ENCODE measurements at regions not wholly inside any gene's neighbourhood (a gene's known extent, or its start where the extent isn't known, plus 50 kb on each side); places are given as distances from the start of the nearest gene placed in this dataset.
A peak's percentile ranks its signal among the peaks of the same experiment; 100 is the strongest.

DNA sequence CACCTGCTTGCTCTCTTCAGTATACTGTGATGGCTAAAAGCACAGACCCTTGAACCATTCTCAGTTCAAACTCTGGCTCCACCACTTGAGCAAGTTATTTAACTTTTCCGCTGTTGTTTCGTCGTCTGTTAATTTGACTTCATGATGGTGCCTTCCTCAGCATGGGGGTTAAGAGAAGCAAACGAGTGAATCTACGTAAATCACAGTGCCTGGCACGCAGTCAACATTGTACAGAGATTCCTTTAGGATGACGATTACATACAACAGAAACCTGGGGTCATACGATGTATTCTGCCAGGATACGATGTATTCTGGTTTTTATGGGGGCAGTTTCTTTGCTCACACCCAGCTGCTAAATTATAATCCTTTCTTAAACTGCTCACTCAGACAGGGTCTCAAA is 515.6 kb downstream of the CCDC171 start:
- Mint-ChIP-seq H3K4me3 (no peak overlapping the region), H3K36me3 (no peaks in the 10 kb centered on the region), H3K4me1 (no peaks in the 10 kb centered on the region), H3K27ac (no peak overlapping the region), H3K9me3 (peaks cover 3 to 14% (median 5%) of the 10 kb centered on the region in 3 donors), H3K27me3 (no peaks in the 10 kb centered on the region)

GRCh38 chr9:16069249-16069648 is 516.4 kb downstream of the CCDC171 start:
- Mint-ChIP-seq H3K27me3 (no peaks in the 10 kb centered on the region), H3K36me3 (no peaks in the 10 kb centered on the region), H3K4me1 (no peaks in the 10 kb centered on the region), H3K27ac (no peak overlapping the region), H3K9me3 (peaks cover 3 to 14% (median 5%) of the 10 kb centered on the region in 3 donors), H3K4me3 (no peak overlapping the region)

GRCh38 chr9:16069671-16070454 is 517.0 kb downstream of the CCDC171 start:
- no peaks in the 10 kb centered on the region for H3K36me3 Mint-ChIP-seq
- no peaks in the 10 kb centered on the region for H3K4me1 Mint-ChIP-seq
- H3K27ac Mint-ChIP-seq, result peak overlapping the region in 1 of 3 donors; percentile 54
- H3K9me3 Mint-ChIP-seq, result peaks cover 3 to 14% (median 5%) of the 10 kb centered on the region in 3 donors
- H3K27me3 Mint-ChIP-seq, result no peaks in the 10 kb centered on the region
- H3K4me3 Mint-ChIP-seq, result no peak overlapping the region

- Mint-ChIP-seq H3K27ac (no peak overlapping the region), H3K4me1 (no peaks in the 10 kb centered on the region), H3K27me3 (no peaks in the 10 kb centered on the region), H3K9me3 (peaks cover 3 to 14% (median 5%) of the 10 kb centered on the region in 3 donors), H3K4me3 (no peak overlapping the region), H3K36me3 (no peaks in the 10 kb centered on the region)
Measured at GRCh38 chr9:16070455-16071145, 517.8 kb downstream of the CCDC171 start.

DNA sequence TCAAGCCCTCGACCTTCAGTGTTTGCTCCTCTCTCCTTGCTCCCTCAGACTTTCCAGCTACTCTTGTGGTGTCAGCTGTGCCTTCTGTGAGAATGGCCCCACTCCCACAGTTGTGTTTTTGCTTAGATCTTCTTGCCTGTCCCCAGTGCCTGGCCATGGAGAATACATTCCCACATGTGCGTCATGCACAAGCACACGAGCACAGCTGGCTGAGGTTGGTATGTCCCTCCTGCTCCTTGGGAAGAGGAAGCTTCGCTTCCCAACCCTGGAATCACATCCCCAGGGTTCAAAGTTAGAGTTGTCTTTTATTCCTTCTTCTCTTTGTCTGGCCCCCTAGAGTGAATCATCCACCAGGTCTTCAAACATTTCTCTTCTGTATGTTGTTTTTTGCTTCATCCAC is 518.6 kb downstream of the CCDC171 start:
- H3K4me1 Mint-ChIP-seq, result no peaks in the 10 kb centered on the region
- no peak overlapping the region for H3K4me3 Mint-ChIP-seq
- peaks cover 3 to 14% (median 7%) of the 10 kb centered on the region in 3 donors for H3K9me3 Mint-ChIP-seq
- H3K27ac Mint-ChIP-seq, result no peak overlapping the region
- H3K36me3 Mint-ChIP-seq, result no peaks in the 10 kb centered on the region
- H3K27me3 Mint-ChIP-seq, result no peaks in the 10 kb centered on the region

DNA sequence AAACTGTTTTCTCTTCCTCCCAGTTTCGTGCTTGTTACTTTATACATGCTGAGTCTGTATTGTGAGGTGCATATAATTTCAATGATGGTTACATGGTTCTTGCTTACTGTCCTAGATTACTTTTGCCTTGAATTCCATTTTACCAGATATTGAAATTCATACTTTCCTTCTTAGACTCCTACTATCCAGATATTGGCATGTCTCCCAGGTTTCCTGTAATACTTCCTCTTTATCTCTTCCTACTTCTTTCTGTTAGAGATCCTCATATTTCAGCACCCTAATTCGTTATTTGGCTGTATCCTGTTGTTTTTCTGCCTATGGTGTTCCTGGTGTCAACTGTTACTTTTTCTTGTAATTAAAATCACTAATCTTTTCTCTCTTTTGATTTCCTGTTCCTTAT is 522.1 kb downstream of the CCDC171 start:
- H3K27ac Mint-ChIP-seq, result no peak overlapping the region
- no peaks in the 10 kb centered on the region for H3K36me3 Mint-ChIP-seq
- H3K4me1 Mint-ChIP-seq, result no peaks in the 10 kb centered on the region
- no peak overlapping the region for H3K4me3 Mint-ChIP-seq
- no peaks in the 10 kb centered on the region for H3K27me3 Mint-ChIP-seq
- H3K9me3 Mint-ChIP-seq, result peaks cover 3 to 20% (median 4%) of the 10 kb centered on the region in 3 donors

GRCh38 chr9:16075696-16076095 is 522.9 kb downstream of the CCDC171 start:
- no peak overlapping the region for H3K27ac Mint-ChIP-seq
- H3K9me3 Mint-ChIP-seq, result peaks cover 3 to 20% (median 4%) of the 10 kb centered on the region in 3 donors
- no peaks in the 10 kb centered on the region for H3K27me3 Mint-ChIP-seq
- H3K4me3 Mint-ChIP-seq, result no peak overlapping the region
- no peaks in the 10 kb centered on the region for H3K36me3 Mint-ChIP-seq
- no peaks in the 10 kb centered on the region for H3K4me1 Mint-ChIP-seq

DNA sequence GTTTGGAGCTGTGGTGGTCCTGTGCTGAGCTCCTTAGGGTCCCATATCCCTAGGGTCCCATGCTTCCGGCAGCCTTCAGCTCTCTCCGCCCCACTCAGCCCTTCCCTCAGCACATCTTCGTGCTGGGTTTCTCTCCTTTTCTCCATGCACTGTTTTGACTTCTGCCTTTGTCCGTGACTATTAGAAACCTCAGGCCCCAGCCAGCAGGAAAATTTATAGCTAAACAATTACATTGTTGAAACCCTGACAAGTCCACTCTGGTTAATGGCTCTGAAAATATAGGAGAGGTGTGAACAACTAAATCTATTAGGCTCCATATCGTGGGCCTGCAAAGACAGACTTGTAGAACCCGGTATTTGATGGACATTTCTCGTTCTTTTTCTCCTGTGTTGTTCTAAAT is 523.7 kb downstream of the CCDC171 start:
- Mint-ChIP-seq H3K27me3 (no peaks in the 10 kb centered on the region), H3K4me3 (no peak overlapping the region), H3K9me3 (peaks cover 2 to 17% (median 4%) of the 10 kb centered on the region in 3 donors), H3K27ac (no peak overlapping the region), H3K36me3 (no peaks in the 10 kb centered on the region), H3K4me1 (no peaks in the 10 kb centered on the region)

- Mint-ChIP-seq H3K4me1 (no peaks in the 10 kb centered on the region), H3K4me3 (no peak overlapping the region), H3K27me3 (no peaks in the 10 kb centered on the region), H3K36me3 (no peaks in the 10 kb centered on the region), H3K27ac (no peak overlapping the region), H3K9me3 (peaks cover 0 to 13% (median 8%) of the 10 kb centered on the region in 3 donors)
Measured at GRCh38 chr9:16082796-16083195, 530.0 kb downstream of the CCDC171 start.

DNA sequence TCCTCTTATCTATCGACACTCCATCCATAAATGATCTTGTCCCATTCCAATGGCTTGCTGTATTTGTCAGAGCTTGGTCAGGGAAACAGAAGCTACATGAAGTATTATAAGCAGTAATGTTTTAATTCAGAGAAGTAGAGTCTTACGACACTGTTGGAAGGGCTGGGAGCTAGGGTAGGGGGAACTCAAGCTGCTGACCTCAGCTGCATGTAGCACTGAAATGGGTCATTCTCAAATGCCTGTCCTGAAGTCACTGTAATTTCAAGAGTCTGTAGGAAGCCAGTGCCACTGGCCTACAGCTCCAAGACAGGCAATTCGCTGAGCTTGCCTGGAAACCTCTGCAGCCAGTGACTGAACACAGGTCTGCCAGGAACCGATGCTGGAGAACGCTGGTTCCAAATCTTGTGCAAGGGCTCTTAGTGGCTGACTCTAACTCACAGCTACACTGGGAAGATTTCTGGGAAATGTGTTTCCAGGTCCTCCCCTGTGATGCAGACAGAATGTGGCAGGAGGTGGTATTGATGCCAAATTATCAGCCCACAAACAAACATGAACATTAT is 532.4 kb downstream of the CCDC171 start:
- no peaks in the 10 kb centered on the region for H3K4me1 Mint-ChIP-seq
- H3K4me3 Mint-ChIP-seq, result no peak overlapping the region
- no peaks in the 10 kb centered on the region for H3K36me3 Mint-ChIP-seq
- no peaks in the 10 kb centered on the region for H3K27me3 Mint-ChIP-seq
- H3K27ac Mint-ChIP-seq, result no peak overlapping the region
- peaks cover 3 to 11% (median 10%) of the 10 kb centered on the region in 3 donors for H3K9me3 Mint-ChIP-seq

DNA sequence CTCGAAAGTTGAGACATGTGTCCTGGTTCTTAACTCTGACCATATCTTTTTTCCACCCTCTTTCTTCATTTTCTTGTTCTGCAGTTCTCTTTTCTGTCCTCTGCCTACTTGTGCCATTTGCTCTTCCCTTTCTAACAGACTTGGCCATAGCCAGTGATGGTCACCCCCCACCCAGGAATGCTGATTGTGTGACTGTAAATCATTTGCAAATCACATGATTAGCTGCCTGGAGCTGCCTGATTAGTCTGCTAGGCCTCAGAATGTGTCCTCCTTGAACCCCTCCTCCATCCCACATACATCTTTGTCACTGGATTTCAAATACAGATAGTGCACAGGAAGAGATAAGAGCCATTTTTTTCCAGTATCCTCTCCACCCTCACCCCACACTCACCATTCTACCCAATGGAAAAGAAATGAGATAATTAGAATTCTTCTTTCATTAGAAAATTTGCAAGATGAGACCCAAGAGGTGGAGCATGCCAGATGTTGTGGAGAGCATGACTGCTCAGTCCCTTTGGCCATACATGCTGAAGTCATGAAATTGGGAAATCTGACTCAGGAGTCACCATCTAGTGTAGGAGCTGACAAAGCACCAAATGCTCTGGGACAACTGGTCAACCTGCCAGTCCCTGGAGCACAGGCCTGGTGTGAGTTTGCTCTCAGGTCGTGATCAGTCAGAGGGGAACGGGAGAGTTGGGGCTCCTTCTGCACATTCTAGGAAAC is 538.2 kb downstream of the CCDC171 start:
- Mint-ChIP-seq H3K36me3 (no peaks in the 10 kb centered on the region), H3K27me3 (no peaks in the 10 kb centered on the region), H3K9me3 (peaks cover 5 to 13% (median 11%) of the 10 kb centered on the region in 3 donors), H3K27ac (no peak overlapping the region), H3K4me1 (peaks cover 0 to 3% (median 0%) of the 10 kb centered on the region in 3 donors), H3K4me3 (no peak overlapping the region)

DNA sequence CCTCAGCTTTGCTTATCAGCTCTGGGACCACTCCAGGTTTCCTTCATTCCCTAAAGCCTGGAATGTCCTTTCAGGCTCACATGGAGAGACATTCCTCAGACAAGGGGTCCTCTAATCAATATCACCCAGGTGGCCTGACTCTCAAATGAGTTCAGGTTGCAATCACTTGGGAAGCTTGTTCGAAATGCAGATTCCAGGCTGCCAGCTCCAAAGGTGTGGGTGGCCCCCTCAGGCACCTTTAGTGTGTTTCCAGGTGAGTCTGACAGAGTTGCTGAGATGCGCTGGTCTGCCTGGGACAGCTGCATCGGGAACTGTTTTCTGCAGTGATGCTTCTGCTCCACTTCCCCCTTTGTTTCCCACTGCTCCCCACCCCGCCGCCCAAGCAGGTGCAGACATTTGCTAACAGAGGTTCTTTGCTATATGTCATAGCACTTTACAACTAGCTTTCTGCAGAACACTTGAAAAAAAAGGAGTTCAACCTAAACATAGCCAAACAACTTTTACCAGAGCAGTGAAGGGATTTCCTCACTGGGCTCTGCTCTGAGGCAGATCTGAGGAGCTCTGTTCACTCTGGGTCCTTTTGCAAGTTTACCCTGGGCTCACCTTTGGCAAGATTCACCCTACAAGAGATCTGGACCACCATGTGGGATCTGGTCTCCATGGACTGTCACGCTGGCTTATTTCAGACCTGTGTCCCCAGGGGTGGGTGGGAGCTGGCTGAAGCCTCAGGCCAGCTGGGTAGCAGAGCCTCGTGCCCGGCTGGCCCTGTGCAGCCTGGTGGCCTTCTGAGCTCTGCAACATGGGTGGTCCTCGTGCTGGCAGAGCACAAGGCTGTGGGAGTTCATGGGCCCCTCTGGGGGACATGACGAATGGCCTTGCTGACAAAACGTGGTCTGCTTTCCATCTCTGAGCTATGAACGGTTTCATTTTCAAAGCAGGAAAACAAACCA is 539.6 kb downstream of the CCDC171 start:
- H3K4me1 Mint-ChIP-seq, result peaks cover 0 to 3% (median 0%) of the 10 kb centered on the region in 3 donors
- no peak overlapping the region for H3K27ac Mint-ChIP-seq
- H3K9me3 Mint-ChIP-seq, result peaks cover 5 to 10% (median 7%) of the 10 kb centered on the region in 3 donors
- H3K36me3 Mint-ChIP-seq, result no peaks in the 10 kb centered on the region
- H3K4me3 Mint-ChIP-seq, result no peak overlapping the region
- H3K27me3 Mint-ChIP-seq, result peaks cover 1% of the 10 kb centered on the region

GRCh38 chr9:16098306-16098705 is 545.5 kb downstream of the CCDC171 start:
- peaks cover 0 to 3% (median 0%) of the 10 kb centered on the region in 3 donors for H3K4me1 Mint-ChIP-seq

More at GRCh38 chr9:16098306-16098705, 545.5 kb downstream of the CCDC171 start:
- H3K27me3 Mint-ChIP-seq, result peaks cover 1% of the 10 kb centered on the region
- peaks cover 4 to 7% (median 6%) of the 10 kb centered on the region in 3 donors for H3K9me3 Mint-ChIP-seq
- no peak overlapping the region for H3K4me3 Mint-ChIP-seq
- no peak overlapping the region for H3K27ac Mint-ChIP-seq
- H3K36me3 Mint-ChIP-seq, result no peaks in the 10 kb centered on the region

All from IgD-negative memory B cell (primary cell).